PC-3 (cell line): ENCODE measurements at regions not wholly inside any gene's neighbourhood (a gene's known extent, or its start where the extent isn't known, plus 50 kb on each side); places are given as distances from the start of the nearest gene placed in this dataset.

Source experiments
- ATAC-seq: fragments of 200-7000 bp; cut with Tn5 transposase; 2 replicates; pipeline ENCODE4 v1.9.1; 2020; ENCODE audit warnings: mild to moderate bottlenecking, moderate library complexity
- BruUV-seq: library from RNA; stranded (reverse); fragments of 400-500 nt; replicated peaks from 2 replicates; lab custom pipeline; 2021; lab: Mats Ljungman, UMichigan
- CTCF ChIA-PET: fragments of 300-600 bp; sonication (Branson Sonifier 250); formaldehyde crosslinking; loops from one replicate; lab custom pipeline; 2022; ENCODE audit warnings: antibody characterized with exemption; lab: Charles Lee
- POLR2A ChIA-PET: fragments of 300-600 bp; sonication (Branson Sonifier 250); formaldehyde crosslinking; loops from one replicate; lab custom pipeline; 2022; ENCODE audit warnings: antibody characterized with exemption; ENCODE audit not compliant: unreplicated experiment; lab: Charles Lee
- DNase-seq: peaks from one replicate; pipeline ENCODE4 v3.0.0-alpha.2; 2015
- H2AFZ ChIP-seq: fragments of 300-600 bp; sonication (generic); 2 replicates; pipeline ENCODE4 v1.6.0; 2016; ENCODE audit warnings: antibody characterized with exemption, low read length
- H3F3A ChIP-seq: fragments of 300-600 bp; sonication (generic); one replicate; pipeline ENCODE4 v1.6.0; 2017; ENCODE audit warnings: antibody characterized with exemption, low read length, control low read depth, mild to moderate bottlenecking; ENCODE audit not compliant: unreplicated experiment
- H3K27ac ChIP-seq: fragments of 300-600 bp; sonication (generic); 2 replicates; pipeline ENCODE4 v1.5.1; 2016; ENCODE audit warnings: mild to moderate bottlenecking, low read length
- H3K27me3 ChIP-seq: fragments of 300-600 bp; sonication (generic); 2 replicates; pipeline ENCODE4 v1.6.1; 2016; ENCODE audit warnings: low read length, mixed read lengths
- H3K36me3 ChIP-seq: fragments of 300-600 bp; sonication (generic); 2 replicates; pipeline ENCODE4 v1.6.1; 2016; ENCODE audit warnings: low read depth, mixed run types, low read length, mixed read lengths
- H3K4me1 ChIP-seq: fragments of 300-600 bp; sonication (generic); 2 replicates; pipeline ENCODE4 v1.5.1; 2016; ENCODE audit warnings: low read length; ENCODE audit not compliant: insufficient read depth
- H3K4me2 ChIP-seq: fragments of 300-600 bp; sonication (generic); 2 replicates; pipeline ENCODE4 v1.6.0; 2016; ENCODE audit warnings: low read length
- H3K4me3 ChIP-seq: fragments of 300-600 bp; sonication (generic); 2 replicates; pipeline ENCODE4 v1.5.1; 2016; ENCODE audit warnings: mild to moderate bottlenecking, low read length, mixed read lengths
- H3K79me2 ChIP-seq: fragments of 300-600 bp; sonication (generic); 2 replicates; pipeline ENCODE4 v1.6.1; 2017; ENCODE audit warnings: low read length, mixed read lengths
- H3K9ac ChIP-seq: fragments of 300-600 bp; sonication (generic); 2 replicates; pipeline ENCODE4 v1.6.0; 2016; ENCODE audit warnings: mild to moderate bottlenecking, low read length
- H3K9me2 ChIP-seq: fragments of 300-600 bp; sonication (generic); replicated peaks from 2 replicates; pipeline ENCODE4 v1.6.1; 2016; ENCODE audit warnings: mixed run types, low read length, mixed read lengths
- H3K9me3 ChIP-seq: fragments of 300-600 bp; sonication (generic); 2 replicates; pipeline ENCODE4 v1.6.1; 2016; ENCODE audit warnings: low read length, mixed read lengths
- H4K20me1 ChIP-seq: fragments of 300-600 bp; sonication (generic); 2 replicates; pipeline ENCODE4 v1.6.1; 2016; ENCODE audit warnings: low read length, mixed read lengths
- CTCF ChIP-seq: fragments of 300-600 bp; sonication (generic); conservative IDR thresholded peaks from 2 replicates; pipeline ENCODE4 v1.5.1; 2017; ENCODE audit warnings: antibody characterized with exemption, low read depth, mild to moderate bottlenecking, low read length
- EZH2 ChIP-seq: fragments of 300-600 bp; sonication (generic); IDR thresholded peaks from one replicate; pipeline ENCODE4 v1.6.1; 2017; ENCODE audit warnings: antibody characterized with exemption, mild to moderate bottlenecking, low read length; ENCODE audit not compliant: unreplicated experiment
- EZH2phosphoT487 ChIP-seq: fragments of 300-600 bp; sonication (generic); IDR thresholded peaks from 2 replicates; pipeline ENCODE4 v1.6.1; 2018; ENCODE audit warnings: mild to moderate bottlenecking, antibody characterized with exemption, low read length, borderline replicate concordance
- intact Hi-C: fragments of 100-400 bp; cut with micrococcal nuclease; formaldehyde crosslinking; loops from 2 replicates; pipeline ENCODE4 v1.9.0; 2023

- no peaks in the 10 kb centered on the region for H3K79me2 ChIP-seq
Observed at GRCh38 chr15:81752974-81753373, 292.8 kb downstream of the MEX3B start.

GRCh38 chr15:81752546-81752942, 293.3 kb downstream of the MEX3B start:
- Histone ChIP-seq H3K27ac (no peak overlapping the region), H3K9me3 (no peaks in the 10 kb centered on the region), H3K4me3 (no peak overlapping the region), H2AFZ (no peak overlapping the region), H3K9me2 (no peaks in the 10 kb centered on the region), H3K79me2 (no peaks in the 10 kb centered on the region), H3K4me2 (no peak overlapping the region), H3K36me3 (no peaks in the 10 kb centered on the region), H3K4me1 (no peaks in the 10 kb centered on the region), H4K20me1 (no peaks in the 10 kb centered on the region), H3K27me3 (peaks cover 45% of the 10 kb centered on the region), H3F3A (no peaks in the 10 kb centered on the region), H3K9ac (no peak overlapping the region)
- BruUV-seq, result no TSS peak
- CTCF ChIA-PET, result no interaction called here
- TF ChIP-seq EZH2 (no peak), CTCF (no peak), EZH2phosphoT487 (no peak)
- ATAC-seq, result no peak
- peak; percentile 11 for DNase-seq
- POLR2A ChIA-PET, result no interaction called here
- intact Hi-C loops, result no loop called here

More at GRCh38 chr15:81752974-81753373, 292.8 kb downstream of the MEX3B start:
- H3K27me3 ChIP-seq, result peaks cover 47% of the 10 kb centered on the region
- no peak overlapping the region for H3K9ac ChIP-seq
- ChIA-PET POLR2A (no interaction called here), CTCF (no interaction called here)
- TF ChIP-seq CTCF (no peak), EZH2 (no peak), EZH2phosphoT487 (no peak)
- no peaks in the 10 kb centered on the region for H3K36me3 ChIP-seq
- H4K20me1 ChIP-seq, result no peaks in the 10 kb centered on the region
- H3K4me1 ChIP-seq, result no peaks in the 10 kb centered on the region
- no peaks in the 10 kb centered on the region for H3K9me2 ChIP-seq
- H3K4me2 ChIP-seq, result no peak overlapping the region
- ATAC-seq (no peak), DNase-seq (no peak)
- H3K27ac ChIP-seq, result no peak overlapping the region
- H2AFZ ChIP-seq, result no peak overlapping the region
- no peak overlapping the region for H3K4me3 ChIP-seq
- no peaks in the 10 kb centered on the region for H3F3A ChIP-seq
- intact Hi-C loops, result no loop called here
- no TSS peak for BruUV-seq
- H3K9me3 ChIP-seq, result no peaks in the 10 kb centered on the region

- peaks cover 41% of the 10 kb centered on the region for H3K27me3 ChIP-seq
- H3K9me3 ChIP-seq, result no peaks in the 10 kb centered on the region
- no peaks in the 10 kb centered on the region for H3F3A ChIP-seq
- H2AFZ ChIP-seq, result no peak overlapping the region
- ChIA-PET POLR2A (no interaction called here), CTCF (no interaction called here)
- no peak overlapping the region for H3K27ac ChIP-seq
- no peaks in the 10 kb centered on the region for H3K36me3 ChIP-seq
- no peaks in the 10 kb centered on the region for H3K79me2 ChIP-seq
- ATAC-seq (no peak), DNase-seq (no peak)
- TF ChIP-seq EZH2phosphoT487 (no peak), EZH2 (no peak), CTCF (no peak)
- H3K9me2 ChIP-seq, result no peaks in the 10 kb centered on the region
- no peak overlapping the region for H3K4me2 ChIP-seq
- BruUV-seq, result no TSS peak
- no peaks in the 10 kb centered on the region for H4K20me1 ChIP-seq
- no peak overlapping the region for H3K9ac ChIP-seq
- H3K4me1 ChIP-seq, result no peaks in the 10 kb centered on the region
- no peak overlapping the region for H3K4me3 ChIP-seq
- intact Hi-C loops, result no loop called here
Observed at GRCh38 chr15:81751816-81752545, 293.8 kb downstream of the MEX3B start.
